ENCODE measurements at regions not wholly inside any gene's neighbourhood (a gene's known extent, or its start where the extent isn't known, plus 50 kb on each side); places are given as distances from the start of the nearest gene placed in this dataset.
A peak's percentile ranks its signal among the peaks of the same experiment; 100 is the strongest.

DNA sequence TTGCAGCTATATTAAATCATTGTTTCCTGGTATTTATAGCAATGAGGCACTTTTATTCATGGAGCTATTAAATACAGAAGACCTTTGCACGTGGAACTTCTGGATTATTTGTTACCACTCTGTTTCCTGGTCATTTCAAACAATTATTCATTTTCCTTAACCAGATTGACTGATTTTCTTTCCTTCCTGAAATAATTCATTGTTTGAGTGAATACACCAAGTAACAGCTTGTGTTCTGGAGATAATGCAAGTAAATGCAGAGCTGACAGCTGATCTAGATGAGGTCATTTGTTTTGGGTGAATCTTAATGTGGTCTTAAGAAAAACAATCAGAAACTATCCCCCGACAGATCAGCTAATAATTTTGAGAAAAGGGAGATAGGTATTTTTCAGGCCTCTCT is 497.7 kb downstream of the KIF20B start:
- POLR2A ChIA-PET = no interaction called here
- H3K4me1 Mint-ChIP-seq = no peaks in the 10 kb centered on the region
- H3K27me3 Mint-ChIP-seq = peaks cover 0 to 6% (median 0%) of the 10 kb centered on the region in 5 donors
- DNase-seq (no peak), ATAC-seq (no peak)
- H3K4me3 Mint-ChIP-seq = no peak overlapping the region
- no peaks in the 10 kb centered on the region for H3K9me3 Mint-ChIP-seq
- no peak overlapping the region for H3K27ac Mint-ChIP-seq
- H3K36me3 Mint-ChIP-seq = no peaks in the 10 kb centered on the region

- H3K36me3 Mint-ChIP-seq = no peaks in the 10 kb centered on the region
Observed at GRCh38 chr10:90199513-90199912, 498.1 kb downstream of the KIF20B start.

DNA sequence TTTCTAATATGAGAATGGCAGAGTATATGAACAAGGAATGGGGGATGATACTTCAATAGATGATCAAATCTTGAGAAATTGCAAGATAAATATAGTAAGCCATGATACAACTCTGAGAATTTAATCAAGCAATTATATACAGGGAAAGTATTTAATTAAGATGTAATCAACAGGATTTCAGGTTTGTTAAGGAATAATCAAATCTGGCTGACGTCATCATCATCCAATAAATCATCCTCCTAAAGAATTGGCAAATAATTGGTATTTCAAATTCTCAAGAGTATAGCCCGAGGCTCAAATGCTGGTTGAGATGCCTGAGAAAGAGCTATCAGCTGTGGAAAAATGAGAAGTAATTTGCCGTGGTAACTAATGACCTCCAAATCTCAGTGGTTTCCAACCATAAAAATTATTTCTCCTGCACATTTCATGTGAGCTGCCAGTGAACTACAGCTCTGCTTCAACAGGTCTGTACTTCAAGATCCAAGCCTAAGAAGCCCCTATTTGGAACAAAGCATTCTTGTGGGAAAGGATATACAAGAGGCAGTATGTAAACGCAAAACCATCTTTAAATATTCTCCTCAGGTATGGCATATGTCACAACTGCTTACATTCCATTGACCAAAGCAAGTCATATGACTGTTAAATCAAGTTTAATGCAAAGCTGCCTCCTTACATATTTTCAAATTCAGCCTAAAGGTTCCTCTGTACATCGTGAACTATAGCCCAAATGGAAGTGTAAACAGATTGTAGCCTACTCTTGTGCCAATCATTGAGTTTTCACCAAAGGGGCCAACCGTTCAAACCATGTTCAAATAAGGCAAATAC is 503.0 kb downstream of the KIF20B start:
- Mint-ChIP-seq H3K4me3 (no peak overlapping the region), H3K36me3 (no peaks in the 10 kb centered on the region), H3K9me3 (no peaks in the 10 kb centered on the region), H3K4me1 (no peaks in the 10 kb centered on the region), H3K27ac (no peak overlapping the region), H3K27me3 (peaks cover 0 to 3% (median 0%) of the 10 kb centered on the region in 5 donors)
- POLR2A ChIA-PET = no interaction called here
- ATAC-seq (no peak), DNase-seq (no peak)

More at GRCh38 chr10:90199513-90199912, 498.1 kb downstream of the KIF20B start:
- Mint-ChIP-seq H3K27ac (no peak overlapping the region), H3K4me1 (no peaks in the 10 kb centered on the region), H3K4me3 (no peak overlapping the region), H3K9me3 (no peaks in the 10 kb centered on the region), H3K27me3 (peaks cover 0 to 6% (median 0%) of the 10 kb centered on the region in 5 donors)
- POLR2A ChIA-PET = no interaction called here
- no peak for DNase-seq
- no peak for ATAC-seq

DNA sequence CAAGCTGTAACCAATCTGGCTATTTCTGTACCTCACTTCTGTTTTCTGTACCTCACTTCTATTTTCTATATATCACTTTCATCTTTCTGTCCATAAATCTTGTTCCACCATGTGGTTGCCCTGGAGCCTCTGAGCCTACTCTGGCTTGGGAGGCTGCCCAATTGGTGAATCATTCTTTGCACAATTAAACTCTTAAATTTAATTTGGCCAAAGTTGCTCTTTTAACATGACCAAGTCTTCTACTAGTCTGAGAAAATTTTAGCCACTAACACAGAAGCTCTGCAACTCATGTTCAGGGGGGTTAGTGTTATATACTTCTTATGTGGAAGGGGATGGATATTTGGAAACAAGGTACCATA is 503.5 kb downstream of the KIF20B start:
- Mint-ChIP-seq H3K9me3 (no peaks in the 10 kb centered on the region), H3K4me1 (no peaks in the 10 kb centered on the region), H3K4me3 (no peak overlapping the region), H3K27ac (no peak overlapping the region), H3K36me3 (no peaks in the 10 kb centered on the region), H3K27me3 (peaks cover 0 to 3% (median 0%) of the 10 kb centered on the region in 5 donors)
- DNase-seq = no peak
- POLR2A ChIA-PET = no interaction called here
- no peak for ATAC-seq

DNA sequence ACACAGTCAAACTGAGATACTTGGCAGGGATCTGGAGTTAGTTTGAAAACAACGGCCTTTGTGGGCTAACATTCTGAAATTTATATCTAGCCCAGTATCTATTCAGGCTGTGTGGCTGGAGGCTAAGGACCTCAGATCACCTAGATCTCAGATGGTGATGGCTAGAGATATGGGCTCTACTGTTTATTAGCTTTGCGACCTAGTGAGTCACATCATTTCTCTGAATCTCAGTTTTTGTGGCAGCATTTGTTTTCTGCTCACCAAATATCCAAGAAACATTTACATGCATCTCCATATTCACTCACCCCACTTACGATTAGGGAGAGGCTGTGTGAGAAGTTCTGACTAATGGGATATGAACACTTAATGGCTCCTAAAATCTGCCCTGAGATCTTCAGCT is 503.9 kb downstream of the KIF20B start:
- peaks cover 0 to 3% (median 0%) of the 10 kb centered on the region in 5 donors for H3K27me3 Mint-ChIP-seq
- POLR2A ChIA-PET = no interaction called here
- no peak for ATAC-seq

DNA sequence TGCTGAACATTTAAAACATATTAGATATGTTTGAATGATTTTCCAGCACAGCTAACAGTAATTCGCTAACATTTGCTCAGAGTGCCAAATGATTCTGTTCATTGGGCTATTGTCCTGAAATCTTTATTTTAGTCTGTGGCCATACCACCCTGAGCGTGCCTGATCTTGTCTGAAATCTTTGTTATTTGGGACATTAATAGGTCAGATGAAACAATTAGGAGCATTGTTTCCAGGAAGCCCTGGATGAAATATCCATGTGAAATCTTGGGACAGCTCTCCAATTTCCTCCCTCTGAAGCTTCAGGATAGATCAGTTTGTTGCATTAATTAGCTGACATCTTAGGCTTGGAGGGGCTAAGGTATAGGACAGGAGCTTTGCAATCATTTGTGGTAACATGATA is 512.0 kb downstream of the KIF20B start:
- Mint-ChIP-seq H3K27ac (no peak overlapping the region), H3K9me3 (no peaks in the 10 kb centered on the region), H3K36me3 (no peaks in the 10 kb centered on the region), H3K27me3 (no peaks in the 10 kb centered on the region), H3K4me1 (no peaks in the 10 kb centered on the region), H3K4me3 (no peak overlapping the region)
- POLR2A ChIA-PET = no interaction called here
- ATAC-seq = no peak
- no peak for DNase-seq

More for the DNA sequence above, 503.9 kb downstream of the KIF20B start:
- Mint-ChIP-seq H3K27ac (no peak overlapping the region), H3K4me3 (no peak overlapping the region), H3K4me1 (no peaks in the 10 kb centered on the region), H3K9me3 (no peaks in the 10 kb centered on the region), H3K36me3 (no peaks in the 10 kb centered on the region)
- DNase-seq = no peak

GRCh38 chr10:90218846-90219245 is 517.5 kb downstream of the KIF20B start:
- no peaks in the 10 kb centered on the region for H3K4me1 Mint-ChIP-seq
- no peak overlapping the region for H3K27ac Mint-ChIP-seq
- POLR2A ChIA-PET = no interaction called here
- no peak overlapping the region for H3K4me3 Mint-ChIP-seq
- peaks cover 0 to 11% (median 2%) of the 10 kb centered on the region in 5 donors for H3K27me3 Mint-ChIP-seq
- no peaks in the 10 kb centered on the region for H3K9me3 Mint-ChIP-seq
- DNase-seq = no peak
- H3K36me3 Mint-ChIP-seq = no peaks in the 10 kb centered on the region
- ATAC-seq = no peak

GRCh38 chr10:90222372-90222771 is 521.0 kb downstream of the KIF20B start:
- POLR2A ChIA-PET = no interaction called here
- ATAC-seq (no peak), DNase-seq (no peak)
- H3K27me3 Mint-ChIP-seq = peaks cover 0 to 11% (median 2%) of the 10 kb centered on the region in 5 donors
- H3K36me3 Mint-ChIP-seq = no peaks in the 10 kb centered on the region
- no peaks in the 10 kb centered on the region for H3K9me3 Mint-ChIP-seq
- no peak overlapping the region for H3K4me3 Mint-ChIP-seq
- no peak overlapping the region for H3K27ac Mint-ChIP-seq
- H3K4me1 Mint-ChIP-seq = no peaks in the 10 kb centered on the region

DNA sequence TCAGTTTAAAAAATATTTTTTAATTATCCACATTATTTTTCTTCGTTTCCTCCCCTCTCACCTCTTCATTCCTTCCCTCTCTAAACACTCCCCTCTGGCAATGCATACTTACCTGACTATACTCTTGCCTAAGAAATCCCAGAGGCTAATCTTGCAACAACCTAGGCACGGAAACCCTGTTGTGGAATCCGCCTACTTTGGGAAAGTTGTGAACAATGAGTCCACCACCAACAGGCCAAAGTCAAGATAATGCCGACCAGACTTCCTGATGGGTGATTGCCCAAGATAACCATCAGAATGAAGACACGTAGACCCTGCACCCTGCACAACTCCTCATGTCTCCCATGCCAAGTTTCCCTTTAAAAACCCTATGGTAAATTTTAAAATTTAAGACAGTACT is 521.5 kb downstream of the KIF20B start:
- Mint-ChIP-seq H3K27me3 (peaks cover 0 to 11% (median 2%) of the 10 kb centered on the region in 5 donors), H3K4me1 (peaks cover 0 to 2% (median 0%) of the 10 kb centered on the region in 4 donors), H3K4me3 (peak overlapping the region in 1 of 10 donors; percentile 8), H3K27ac (no peak overlapping the region), H3K36me3 (no peaks in the 10 kb centered on the region), H3K9me3 (peaks cover 0 to 2% (median 0%) of the 10 kb centered on the region in 9 donors)
- DNase-seq = no peak
- POLR2A ChIA-PET = no interaction called here
- no peak for ATAC-seq

- DNase-seq (no peak), ATAC-seq (no peak)
- POLR2A ChIA-PET = interaction anchor here (0.6 kb wide), 1 partner anchor 27 kb away, joined by 3 read pairs; no protein-coding TSS in a partner anchor
- Mint-ChIP-seq H3K36me3 (no peaks in the 10 kb centered on the region), H3K9me3 (peaks cover 0 to 13% (median 0%) of the 10 kb centered on the region in 9 donors), H3K4me3 (no peak overlapping the region), H3K27ac (no peak overlapping the region), H3K27me3 (peaks cover 0 to 21% (median 2%) of the 10 kb centered on the region in 5 donors), H3K4me1 (peaks cover 0 to 2% (median 0%) of the 10 kb centered on the region in 4 donors)
Observed at GRCh38 chr10:90224791-90225566, 523.6 kb downstream of the KIF20B start.

DNA sequence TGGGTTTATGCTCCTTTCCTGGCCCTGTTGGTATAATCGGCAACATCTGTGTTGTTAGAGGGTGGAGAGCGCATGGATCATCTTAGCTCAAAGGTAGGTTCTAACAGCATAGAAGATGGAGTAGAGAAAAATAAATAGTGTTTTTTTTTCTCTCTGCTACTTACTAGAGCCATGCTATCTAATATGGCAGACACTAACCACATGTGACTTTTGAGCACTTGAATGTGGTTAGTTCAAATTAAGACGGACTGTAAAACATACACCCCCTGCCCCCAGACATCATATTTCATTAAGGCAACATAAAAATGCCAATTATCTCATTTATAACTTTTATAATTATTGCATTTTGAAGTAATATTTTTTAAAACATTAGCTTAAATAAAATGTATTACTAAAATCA is 525.1 kb downstream of the KIF20B start:
- H3K36me3 Mint-ChIP-seq = no peaks in the 10 kb centered on the region
- H3K27ac Mint-ChIP-seq = no peak overlapping the region
- peaks cover 0 to 2% (median 0%) of the 10 kb centered on the region in 4 donors for H3K4me1 Mint-ChIP-seq
- POLR2A ChIA-PET = no interaction called here
- H3K9me3 Mint-ChIP-seq = peaks cover 0 to 16% (median 0%) of the 10 kb centered on the region in 9 donors
- peaks cover 0 to 29% (median 2%) of the 10 kb centered on the region in 5 donors for H3K27me3 Mint-ChIP-seq
- ATAC-seq (no peak), DNase-seq (no peak)
- no peak overlapping the region for H3K4me3 Mint-ChIP-seq

DNA sequence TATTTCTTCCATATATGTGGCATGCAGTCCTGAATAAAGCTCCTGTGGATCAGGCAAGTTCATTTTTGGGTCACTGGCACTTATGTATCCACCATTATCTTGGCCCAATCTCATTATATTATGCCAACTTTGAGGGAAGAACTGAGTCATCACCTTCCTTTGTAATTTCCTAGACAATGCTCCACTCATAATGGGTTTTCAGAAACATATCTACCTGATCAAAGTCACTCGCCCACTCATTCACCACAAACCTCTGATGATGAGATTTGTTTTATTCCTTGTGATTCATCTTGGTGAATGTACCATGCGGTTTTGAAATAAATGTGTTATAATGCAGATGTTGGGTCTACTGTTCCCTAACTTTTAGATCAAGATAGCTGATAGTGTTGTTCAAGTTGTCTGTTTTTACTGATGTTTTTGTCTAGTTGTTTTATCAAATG is 525.8 kb downstream of the KIF20B start:
- H3K36me3 Mint-ChIP-seq = no peaks in the 10 kb centered on the region
- H3K27ac Mint-ChIP-seq = no peak overlapping the region
- POLR2A ChIA-PET = no interaction called here
- H3K4me1 Mint-ChIP-seq = peaks cover 0 to 2% (median 0%) of the 10 kb centered on the region in 4 donors
- DNase-seq = no peak
- ATAC-seq = no peak
- H3K4me3 Mint-ChIP-seq = no peak overlapping the region
- peaks cover 0 to 28% (median 2%) of the 10 kb centered on the region in 5 donors for H3K27me3 Mint-ChIP-seq
- peaks cover 0 to 23% (median 0%) of the 10 kb centered on the region in 9 donors for H3K9me3 Mint-ChIP-seq

GRCh38 chr10:90227786-90228185 is 526.4 kb downstream of the KIF20B start:
- Mint-ChIP-seq H3K4me3 (no peak overlapping the region), H3K27ac (no peak overlapping the region), H3K27me3 (peaks cover 0 to 23% (median 2%) of the 10 kb centered on the region in 5 donors), H3K36me3 (no peaks in the 10 kb centered on the region), H3K9me3 (peaks cover 0 to 28% (median 0%) of the 10 kb centered on the region in 9 donors), H3K4me1 (peaks cover 0 to 2% (median 0%) of the 10 kb centered on the region in 4 donors)
- no peak for ATAC-seq
- DNase-seq = no peak
- POLR2A ChIA-PET = no interaction called here
